A549 (cell line): ENCODE measurements at regions not wholly inside any gene's neighbourhood (a gene's known extent, or its start where the extent isn't known, plus 50 kb on each side); places are given as distances from the start of the nearest gene placed in this dataset.

Source experiments
- ATAC-seq, 2 experiments: fragments of 200-7000 bp in 1 of 2; fragments of >200 bp in 1 of 2; cut with Nextera tagmentation in 1 of 2; cut with Tn5 transposase in 1 of 2; 3 replicates each; pipeline versions ENCODE4 v1.8.0 to v1.9.1; 2018 to 2020; ENCODE audit warnings: mild to moderate bottlenecking in 1 of 2, moderate library complexity in 1 of 2
- CTCF ChIA-PET: fragments of 300-600 bp; sonication (Branson Sonifier 250); formaldehyde crosslinking; extraction: SDS; loops from one replicate; lab custom pipeline; 2021; ENCODE audit warnings: antibody characterized with exemption, inconsistent platforms; lab: Yijun Ruan, JAX
- POLR2A ChIA-PET: fragments of 350-600 bp; formaldehyde crosslinking; extraction: SDS; loops from one replicate; lab custom pipeline; 2021; ENCODE audit warnings: antibody characterized with exemption, inconsistent platforms; lab: Yijun Ruan, JAX
- DNase-seq, 2 experiments: peaks; one replicate each; pipeline versions ENCODE4 v3.0.0 to v3.0.0-alpha.2; 2011 to 2016; ENCODE audit warnings: low read depth in 1 of 2, low spot score in 1 of 2
- FAIRE-seq: peaks from 2 replicates; lab custom pipeline; 2011; peaks lifted over from hg19 to GRCh38; lab: Jason Lieb, UNC
- H3K27ac ChIP-seq, 2 experiments: fragments of >200 bp; sonication (Bioruptor Twin); formaldehyde crosslinking; 3 replicates each; pipeline ENCODE4 v1.5.1; 2016 to 2017
- H3K4me1 ChIP-seq: fragments of >200 bp; sonication (Bioruptor Twin); formaldehyde crosslinking; 3 replicates; pipeline ENCODE4 v1.6.1; 2016
- H3K4me2 ChIP-seq: fragments of >200 bp; sonication (Bioruptor Twin); formaldehyde crosslinking; 3 replicates; pipeline ENCODE4 v1.6.1; 2016
- H3K4me3 ChIP-seq: fragments of >200 bp; sonication (Bioruptor Twin); formaldehyde crosslinking; 3 replicates; pipeline ENCODE4 v1.5.1; 2016
- H3K9me3 ChIP-seq: fragments of >200 bp; sonication (Bioruptor Twin); formaldehyde crosslinking; 3 replicates; pipeline ENCODE4 v1.6.1; 2016
- BHLHE40 ChIP-seq: IDR thresholded peaks from 2 replicates; pipeline ENCODE4 v1.6.1; 2012; ENCODE audit warnings: low read depth, low read length, inconsistent platforms
- EHF ChIP-seq: fragments of 250-450 bp; sonication (Bioruptor Pico); IDR thresholded peaks from 2 replicates; pipeline ENCODE4 v1.5.0; 2020; ENCODE audit warnings: mild to moderate bottlenecking
- EHMT2 ChIP-seq: fragments of 200-600 bp; sonication (generic); IDR thresholded peaks from 2 replicates; pipeline ENCODE4 v1.6.1; 2016; ENCODE audit warnings: antibody characterized with exemption, low read depth, mild to moderate bottlenecking, moderate library complexity
- FOSB ChIP-seq: fragments of 250-450 bp; sonication (Bioruptor Pico); IDR thresholded peaks from 2 replicates; pipeline ENCODE4 v1.5.0; 2020; ENCODE audit warnings: mild to moderate bottlenecking, moderate library complexity
- FOSL2 ChIP-seq, 2 experiments: fragments of 450-650 bp in 1 of 2; fragments of >200 bp in 1 of 2; sonication (Bioruptor Twin) in 1 of 2; formaldehyde crosslinking; IDR thresholded peaks; 2 replicates each; pipeline versions ENCODE4 v1.5.0 to v1.6.1; 2016 to 2020; ENCODE audit warnings: mild to moderate bottlenecking in 1 of 2, moderate library complexity in 1 of 2
- HDAC2 ChIP-seq: fragments of 200-600 bp; sonication (generic); IDR thresholded peaks from 2 replicates; pipeline ENCODE4 v1.6.1; 2016
- JUNB ChIP-seq: fragments of >200 bp; sonication (Bioruptor Twin); formaldehyde crosslinking; IDR thresholded peaks from 2 replicates; pipeline ENCODE4 v1.6.1; 2016
- MAZ ChIP-seq: fragments of 150-350 bp; IDR thresholded peaks from 2 replicates; pipeline ENCODE4 v1.6.1; 2014; ENCODE audit warnings: antibody characterized with exemption, low read depth, low read length, borderline replicate concordance
- MYC ChIP-seq: IDR thresholded peaks from 2 replicates; pipeline ENCODE4 v1.6.1; 2012; ENCODE audit warnings: mild to moderate bottlenecking, inconsistent platforms, low read length, improper control_type of control experiment, borderline replicate concordance
- NR3C1 ChIP-seq: fragments of >200 bp; sonication (Bioruptor Twin); formaldehyde crosslinking; IDR thresholded peaks from 3 replicates; pipeline ENCODE4 v1.6.1; 2017
- PHF8 ChIP-seq: fragments of 200-600 bp; sonication (generic); IDR thresholded peaks from 2 replicates; pipeline ENCODE4 v1.6.1; 2016; ENCODE audit warnings: low read depth, mild to moderate bottlenecking, antibody characterized with exemption, moderate library complexity, borderline replicate concordance
- RCOR1 ChIP-seq: fragments of 150-350 bp; IDR thresholded peaks from 2 replicates; pipeline ENCODE4 v1.6.1; 2014; ENCODE audit warnings: antibody characterized with exemption, low read length, low read depth
- SREBF2 ChIP-seq: fragments of 450-650 bp; IDR thresholded peaks from 2 replicates; pipeline ENCODE4 v1.6.1; 2014; ENCODE audit warnings: mild to moderate bottlenecking, moderate library complexity
- ZNF302 ChIP-seq: fragments of 250-450 bp; sonication (Bioruptor Pico); IDR thresholded peaks from 2 replicates; pipeline ENCODE4 v1.9.0; 2021; ENCODE audit warnings: inconsistent platforms, mild to moderate bottlenecking, moderate library complexity
- WGBS: methylation state at CpG from one replicate; pipeline ENCODE4 v1.1.6; 2017; ENCODE audit errors: missing lambda C conversion rate; 5-methylcytosine and 5-hydroxymethylcytosine counted together
- TF ChIP-seq, protein P1 (sequence below): fragments of 450-650 bp; IDR thresholded peaks from 2 replicates; pipeline ENCODE4 v1.6.1; 2014; ENCODE audit warnings: antibody characterized with exemption
- TF ChIP-seq, protein P2 (sequence below): fragments of >200 bp; sonication (Bioruptor Twin); formaldehyde crosslinking; IDR thresholded peaks from 3 replicates; pipeline ENCODE4 v1.6.1; 2016
- TF ChIP-seq, protein P3 (sequence below): fragments of 250-450 bp; sonication (Bioruptor Pico); IDR thresholded peaks from 2 replicates; pipeline ENCODE4 v1.5.0; 2021; ENCODE audit warnings: mild to moderate bottlenecking, moderate library complexity, borderline replicate concordance

DNA sequence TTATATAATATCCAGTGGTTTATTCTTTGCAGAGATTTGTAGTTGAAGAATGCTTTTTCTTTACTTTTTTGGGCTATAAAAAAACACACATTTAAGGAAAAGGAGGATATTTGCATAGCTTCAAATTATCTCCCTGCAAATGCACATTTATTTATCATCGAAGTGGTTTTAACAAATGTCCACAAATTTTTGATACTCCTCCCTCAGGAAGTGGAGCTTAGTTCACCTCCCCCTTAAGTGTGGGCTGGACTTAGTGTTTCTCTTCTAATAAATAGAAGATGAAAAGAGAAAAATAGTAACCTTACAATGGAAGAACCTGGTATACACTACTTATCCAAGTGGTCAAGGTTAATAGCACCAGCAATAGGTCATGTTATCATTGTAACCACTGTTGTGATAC lies 537.6 kb downstream of the ARL4A start:
- H3K4me2 ChIP-seq: no peak overlapping the region
- ATAC-seq (no peak), FAIRE-seq (no peak), DNase-seq (no peak)
- ChIA-PET POLR2A (no interaction called here), CTCF (no interaction called here)
- H3K9me3 ChIP-seq: no peaks in the 10 kb centered on the region
- no peaks in the 10 kb centered on the region for H3K4me1 ChIP-seq
- 76% methylated on average over 1 of the region's 1 CpG for WGBS
- H3K4me3 ChIP-seq: no peak overlapping the region
- H3K27ac ChIP-seq: no peak overlapping the region
- no peak for TF ChIP-seq MYC
- TF ChIP-seq, protein P1, sequence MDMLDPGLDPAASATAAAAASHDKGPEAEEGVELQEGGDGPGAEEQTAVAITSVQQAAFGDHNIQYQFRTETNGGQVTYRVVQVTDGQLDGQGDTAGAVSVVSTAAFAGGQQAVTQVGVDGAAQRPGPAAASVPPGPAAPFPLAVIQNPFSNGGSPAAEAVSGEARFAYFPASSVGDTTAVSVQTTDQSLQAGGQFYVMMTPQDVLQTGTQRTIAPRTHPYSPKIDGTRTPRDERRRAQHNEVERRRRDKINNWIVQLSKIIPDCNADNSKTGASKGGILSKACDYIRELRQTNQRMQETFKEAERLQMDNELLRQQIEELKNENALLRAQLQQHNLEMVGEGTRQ: no peak

DNA sequence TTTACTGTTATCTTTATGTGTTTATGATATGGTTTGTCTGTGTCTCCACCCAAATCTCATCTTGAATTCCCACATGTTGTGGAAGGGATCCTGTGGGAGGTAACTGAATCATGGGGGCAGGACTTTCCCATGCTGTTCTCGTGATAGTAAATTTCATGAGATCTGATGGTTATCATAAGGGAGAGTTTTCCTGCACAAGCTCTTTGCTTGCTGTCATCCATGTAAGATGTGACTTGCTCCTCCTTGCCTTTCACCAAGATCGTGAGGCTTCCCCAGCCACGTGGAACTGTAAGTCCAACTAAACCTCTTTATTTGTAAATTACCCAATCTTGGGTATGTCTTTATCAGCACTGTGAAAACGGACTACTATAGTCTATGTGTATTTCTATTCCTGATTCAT lies 539.0 kb downstream of the ARL4A start:
- Histone ChIP-seq H3K9me3 (no peaks in the 10 kb centered on the region), H3K4me1 (no peaks in the 10 kb centered on the region), H3K4me3 (no peak overlapping the region), H3K4me2 (no peak overlapping the region), H3K27ac (no peak overlapping the region)
- FAIRE-seq (no peak), DNase-seq (no peak)
- ChIA-PET CTCF (no interaction called here), POLR2A (no interaction called here)
- TF ChIP-seq EHMT2 (no peak), EHF (no peak), JUNB (no peak), SREBF2 (no peak), NR3C1 (no peak), MAZ (no peak)
- TF ChIP-seq, protein P2, sequence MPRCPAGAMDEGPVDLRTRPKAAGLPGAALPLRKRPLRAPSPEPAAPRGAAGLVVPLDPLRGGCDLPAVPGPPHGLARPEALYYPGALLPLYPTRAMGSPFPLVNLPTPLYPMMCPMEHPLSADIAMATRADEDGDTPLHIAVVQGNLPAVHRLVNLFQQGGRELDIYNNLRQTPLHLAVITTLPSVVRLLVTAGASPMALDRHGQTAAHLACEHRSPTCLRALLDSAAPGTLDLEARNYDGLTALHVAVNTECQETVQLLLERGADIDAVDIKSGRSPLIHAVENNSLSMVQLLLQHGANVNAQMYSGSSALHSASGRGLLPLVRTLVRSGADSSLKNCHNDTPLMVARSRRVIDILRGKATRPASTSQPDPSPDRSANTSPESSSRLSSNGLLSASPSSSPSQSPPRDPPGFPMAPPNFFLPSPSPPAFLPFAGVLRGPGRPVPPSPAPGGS: no peak
- TF ChIP-seq, all 56 proteins: peak for 0
- 51% methylated on average over 4 of the region's 4 CpGs for WGBS
- no peak for ATAC-seq

DNA sequence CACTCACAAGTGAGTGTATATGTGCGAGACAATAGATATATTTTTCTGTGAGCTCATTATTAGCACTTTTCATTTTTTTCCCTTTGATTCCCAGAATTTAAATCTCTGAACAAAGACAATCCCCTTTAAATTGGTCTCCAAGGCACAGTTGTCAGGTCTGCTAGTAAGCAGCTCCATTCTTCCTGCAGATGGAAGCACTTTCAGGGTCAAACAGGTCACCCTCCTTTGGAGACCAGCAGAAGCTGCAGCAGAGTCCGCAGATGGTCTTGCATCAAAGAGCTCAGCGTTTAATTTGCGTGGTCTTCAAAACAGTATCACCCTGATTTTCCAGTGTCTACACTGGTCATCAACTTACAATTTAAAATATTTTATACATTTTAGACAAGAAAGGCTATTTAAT lies 543.8 kb downstream of the ARL4A start:
- Histone ChIP-seq H3K9me3 (no peaks in the 10 kb centered on the region), H3K27ac (no peak overlapping the region), H3K4me3 (no peak overlapping the region), H3K4me1 (no peaks in the 10 kb centered on the region), H3K4me2 (no peak overlapping the region)
- 90% methylated on average over 4 of the region's 4 CpGs for WGBS
- DNase-seq (no peak), FAIRE-seq (no peak), ATAC-seq (no peak)
- ChIA-PET POLR2A (no interaction called here), CTCF (no interaction called here)
- TF ChIP-seq HDAC2: no peak

DNA sequence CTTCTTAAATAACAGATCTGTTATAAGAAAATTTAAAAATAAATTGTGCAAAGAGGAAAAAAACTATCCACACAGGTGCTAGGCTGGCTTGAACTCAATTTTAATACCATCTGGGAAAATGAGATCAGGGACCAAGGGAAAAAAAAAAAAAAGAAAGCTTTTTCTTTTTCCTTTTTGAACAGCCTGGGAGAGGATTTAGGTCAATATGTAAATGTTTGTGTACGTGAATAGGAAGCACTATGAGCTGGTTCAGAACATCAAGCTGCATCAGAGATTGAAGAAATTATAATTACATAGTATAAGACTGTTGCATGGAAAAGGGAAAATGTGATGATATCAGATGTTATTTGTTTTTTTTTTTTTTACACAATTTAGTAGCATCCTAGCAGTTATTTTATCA lies 548.0 kb downstream of the ARL4A start:
- Histone ChIP-seq H3K4me2 (no peak overlapping the region), H3K9me3 (no peaks in the 10 kb centered on the region), H3K4me1 (peaks cover 13% of the 10 kb centered on the region), H3K27ac (no peak overlapping the region), H3K4me3 (no peak overlapping the region)
- ChIA-PET POLR2A (no interaction called here), CTCF (interaction anchor here (1.7 kb wide), 1 partner anchor 549 kb away, joined by 6 read pairs; no protein-coding TSS in a partner anchor)
- no peak for ATAC-seq
- TF ChIP-seq EHMT2 (no peak), ZNF302 (CRISPR knock-in tag) (no peak), FOSB (CRISPR knock-in tag) (no peak), FOSL2 (IDR thresholded peaks at IDR 0.05) (no peak), FOSL2 (CRISPR knock-in tag; IDR thresholded peaks at IDR 0.05) (no peak), RCOR1 (no peak), BHLHE40 (no peak), PHF8 (no peak), NR3C1 (no peak)
- TF ChIP-seq, protein P3, sequence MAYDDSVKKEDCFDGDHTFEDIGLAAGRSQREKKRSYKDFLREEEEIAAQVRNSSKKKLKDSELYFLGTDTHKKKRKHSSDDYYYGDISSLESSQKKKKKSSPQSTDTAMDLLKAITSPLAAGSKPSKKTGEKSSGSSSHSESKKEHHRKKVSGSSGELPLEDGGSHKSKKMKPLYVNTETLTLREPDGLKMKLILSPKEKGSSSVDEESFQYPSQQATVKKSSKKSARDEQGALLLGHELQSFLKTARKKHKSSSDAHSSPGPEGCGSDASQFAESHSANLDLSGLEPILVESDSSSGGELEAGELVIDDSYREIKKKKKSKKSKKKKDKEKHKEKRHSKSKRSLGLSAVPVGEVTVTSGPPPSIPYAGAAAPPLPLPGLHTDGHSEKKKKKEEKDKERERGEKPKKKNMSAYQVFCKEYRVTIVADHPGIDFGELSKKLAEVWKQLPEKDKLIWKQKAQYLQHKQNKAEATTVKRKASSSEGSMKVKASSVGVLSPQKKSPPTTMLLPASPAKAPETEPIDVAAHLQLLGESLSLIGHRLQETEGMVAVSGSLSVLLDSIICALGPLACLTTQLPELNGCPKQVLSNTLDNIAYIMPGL: no peak
- no peak for DNase-seq
- no peak for FAIRE-seq
- WGBS: 60% methylated on average over 1 of the region's 1 CpG
